NCI-H2227 (cell line): ENCODE measurements at regions not wholly inside any gene's neighbourhood (a gene's known extent, or its start where the extent isn't known, plus 50 kb on each side); places are given as distances from the start of the nearest gene placed in this dataset.
"Not testable (repeated sequence)": the region's sequence is repeated elsewhere in the genome, so short reads cannot be mapped to it uniquely, and the experiment has no call there.

Experiments used
- DNase-seq: peaks from one replicate; lab custom pipeline; 2025; ENCODE audit not compliant: unreplicated experiment; lab: John Stamatoyannopoulos, UW

DNA sequence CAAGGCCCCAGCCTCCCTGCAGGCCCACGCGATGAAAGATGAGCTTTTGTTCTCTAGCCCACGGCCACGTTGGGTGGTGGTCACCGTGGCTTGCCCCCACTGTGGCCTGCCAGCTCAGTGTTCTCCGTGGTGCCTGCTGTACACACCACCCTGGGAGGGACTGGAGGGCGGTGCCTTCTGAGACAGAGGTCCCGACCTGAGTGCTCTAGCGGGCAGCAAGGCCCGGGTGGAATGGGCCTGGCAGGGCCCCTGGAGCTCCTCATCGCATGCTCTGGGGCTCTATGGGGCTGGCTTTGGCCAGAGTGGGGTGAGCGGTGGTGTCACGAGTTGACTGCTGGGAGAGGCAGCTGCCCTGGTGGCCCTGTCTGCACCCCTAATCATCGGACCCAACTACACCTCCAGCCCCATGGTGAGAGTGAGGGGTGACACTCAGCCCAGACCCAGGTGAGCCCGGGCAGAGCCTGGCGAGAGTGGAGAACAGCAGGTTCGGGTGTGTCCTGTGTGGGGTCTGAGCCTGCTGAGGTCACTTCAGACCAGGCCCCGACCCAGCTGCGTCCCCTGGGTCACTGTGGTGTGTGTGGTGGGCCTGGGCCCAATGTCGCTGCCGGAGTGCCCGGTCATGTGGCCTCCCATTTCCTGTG lies 541.9 kb downstream of the TBC1D22A start:
- DNase-seq, result no peak

DNA sequence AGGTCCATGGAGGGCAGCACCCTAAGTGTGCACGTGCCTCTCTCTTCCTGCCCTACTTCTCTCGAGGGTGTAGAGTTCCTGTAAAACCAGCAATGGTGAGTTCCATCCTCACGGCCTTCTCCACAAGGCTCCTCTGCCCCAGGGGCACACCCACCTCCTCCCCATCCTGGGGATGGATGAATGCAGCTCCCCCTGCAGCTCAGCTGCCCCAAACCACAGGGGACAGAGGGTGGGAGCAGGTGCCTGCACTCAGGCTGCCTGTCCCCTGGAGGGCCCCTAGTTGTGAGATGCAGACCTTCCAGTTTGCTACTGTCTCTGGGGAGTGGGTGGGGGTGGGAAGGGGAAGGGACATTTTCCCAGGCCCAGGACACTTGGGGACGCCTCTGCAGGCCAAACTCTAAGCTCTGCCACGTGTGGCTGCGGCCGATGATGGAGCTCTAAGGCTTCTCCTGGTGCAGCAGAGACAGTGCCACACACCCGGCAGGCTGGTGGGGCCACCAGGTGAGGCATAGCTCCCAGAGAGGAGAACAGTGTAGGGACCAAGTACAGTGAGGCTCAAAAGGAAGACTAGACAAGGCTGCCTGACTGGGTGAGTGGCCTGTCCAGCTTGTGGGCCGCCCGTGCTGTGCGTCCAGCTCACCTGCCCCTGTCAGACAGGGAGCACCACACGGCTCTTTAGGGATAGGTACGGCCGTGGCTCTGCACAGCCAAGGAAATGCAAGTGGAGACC lies 540.9 kb downstream of the TBC1D22A start:
- no peak for DNase-seq

DNA sequence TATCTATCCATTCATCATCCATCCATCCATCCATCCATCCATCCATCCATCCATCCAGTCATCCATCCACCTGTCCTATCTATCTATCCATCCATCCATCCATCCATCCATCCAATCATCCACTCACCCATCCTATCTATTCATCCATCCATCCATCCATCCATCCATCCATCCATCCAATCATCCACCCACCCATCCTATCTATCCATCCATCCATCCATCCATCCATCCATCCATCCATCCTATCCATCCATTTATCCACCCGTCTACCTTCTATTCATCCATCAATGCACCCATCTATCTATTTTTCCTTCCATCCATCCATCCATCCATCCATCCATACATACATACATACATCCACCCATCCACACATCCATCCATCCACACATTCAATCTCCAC lies 540.1 kb downstream of the TBC1D22A start:
- DNase-seq, result not testable (repeated sequence)

DNA sequence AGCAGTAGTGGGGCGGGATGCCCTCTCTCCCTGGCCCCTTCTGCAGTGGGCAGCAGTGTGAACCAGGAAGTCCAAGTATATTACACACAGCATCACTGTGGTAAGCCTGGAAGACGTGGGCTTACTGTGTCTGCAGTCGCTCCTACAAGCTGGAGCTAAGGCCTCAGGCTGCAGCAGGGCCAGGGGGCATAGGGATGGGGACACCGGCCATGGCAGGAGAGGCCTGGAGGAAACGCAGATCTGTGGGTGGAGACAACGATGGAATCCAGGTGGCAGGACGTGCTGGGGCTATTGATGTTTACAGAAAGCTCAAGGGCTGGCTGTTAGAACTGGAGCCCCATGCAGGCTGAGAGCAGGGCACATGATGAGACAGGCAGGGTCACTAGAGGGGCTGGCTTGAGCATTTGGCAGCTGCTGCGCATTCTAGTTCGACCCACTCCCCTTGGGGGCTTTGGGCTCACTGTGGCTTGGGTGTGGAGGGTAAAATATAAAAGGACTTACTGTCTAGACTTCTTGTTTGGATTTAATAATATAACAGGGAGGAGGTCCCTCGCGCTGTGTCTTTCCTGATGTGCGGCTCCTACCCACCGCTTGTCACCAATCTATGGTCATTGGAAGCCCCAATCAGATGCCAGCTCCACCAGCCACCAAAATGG lies 539.5 kb downstream of the TBC1D22A start:
- DNase-seq, result no peak

DNA sequence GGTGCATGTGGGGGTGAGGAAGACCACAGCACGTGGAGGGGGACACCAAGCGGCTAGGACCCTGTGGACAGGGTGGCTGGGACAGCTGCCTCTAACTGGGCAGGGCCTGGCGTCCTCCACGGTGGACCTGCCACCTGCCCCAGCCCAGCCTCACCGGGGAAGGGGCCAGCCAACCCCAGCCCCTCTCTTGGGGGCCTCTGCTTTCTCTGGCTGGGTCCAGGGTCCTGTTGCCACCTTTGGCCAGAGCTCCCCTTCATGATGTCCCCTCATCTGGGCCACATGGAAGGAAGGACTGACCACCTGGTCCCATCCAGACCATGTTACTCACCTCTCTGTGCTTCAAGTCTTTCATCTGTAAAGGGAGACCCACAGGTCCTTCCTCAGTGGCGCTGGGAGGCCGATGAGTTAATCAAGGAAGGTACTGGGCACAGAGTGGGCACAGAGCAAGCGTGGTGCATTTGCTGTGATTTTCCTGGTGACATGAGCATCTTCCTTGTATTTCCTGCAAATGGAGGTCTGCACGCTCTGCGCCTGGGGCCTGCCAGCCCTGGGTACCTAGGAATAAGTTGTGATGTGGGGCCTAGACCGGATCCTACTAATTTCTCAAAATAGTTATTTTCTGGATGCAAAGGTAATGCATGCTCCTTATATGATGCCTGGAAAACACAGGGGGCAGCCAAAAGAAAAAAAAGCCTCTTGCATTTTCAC lies 538.4 kb downstream of the TBC1D22A start:
- no peak for DNase-seq

DNA sequence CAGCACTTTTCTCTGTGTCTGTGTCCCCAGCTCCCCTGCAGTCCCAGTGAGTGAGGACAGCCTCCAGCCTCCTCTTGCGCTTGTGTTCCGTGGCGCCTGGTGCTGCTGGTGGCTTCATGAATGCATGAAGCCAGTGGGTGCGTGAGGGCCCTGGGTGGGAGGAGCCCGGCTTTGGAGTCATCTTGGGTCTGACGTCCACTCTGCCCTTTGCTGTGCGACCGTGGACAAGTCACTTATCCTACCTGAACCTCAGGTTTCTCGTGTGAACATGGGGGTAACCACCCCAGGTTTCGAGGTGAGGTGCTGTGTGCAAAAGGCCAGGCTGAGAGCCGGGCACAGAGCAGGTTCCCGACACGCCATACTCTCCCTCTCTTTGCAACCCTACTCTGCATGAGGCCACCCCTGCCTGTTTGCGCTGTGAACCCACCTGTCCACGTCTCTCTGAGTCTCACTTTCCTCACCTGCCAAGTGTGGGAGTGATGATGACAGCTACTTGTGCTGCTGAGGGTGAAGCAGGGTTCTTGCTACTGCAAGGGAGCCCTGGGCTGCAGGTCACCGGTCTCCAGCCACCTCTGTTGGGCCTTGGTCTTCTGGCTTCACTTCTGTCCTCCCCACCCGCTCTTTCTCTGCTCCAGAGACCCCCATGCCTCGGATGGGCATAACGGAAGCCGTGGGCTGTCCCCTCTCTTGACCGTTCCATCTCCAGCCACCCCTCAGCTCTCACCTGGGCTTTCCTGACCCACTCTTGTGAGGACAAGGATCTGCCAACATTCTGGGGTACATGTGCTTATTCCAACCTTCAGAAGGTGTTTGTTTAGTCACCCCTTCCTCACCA lies 537.6 kb downstream of the TBC1D22A start:
- no peak for DNase-seq

DNA sequence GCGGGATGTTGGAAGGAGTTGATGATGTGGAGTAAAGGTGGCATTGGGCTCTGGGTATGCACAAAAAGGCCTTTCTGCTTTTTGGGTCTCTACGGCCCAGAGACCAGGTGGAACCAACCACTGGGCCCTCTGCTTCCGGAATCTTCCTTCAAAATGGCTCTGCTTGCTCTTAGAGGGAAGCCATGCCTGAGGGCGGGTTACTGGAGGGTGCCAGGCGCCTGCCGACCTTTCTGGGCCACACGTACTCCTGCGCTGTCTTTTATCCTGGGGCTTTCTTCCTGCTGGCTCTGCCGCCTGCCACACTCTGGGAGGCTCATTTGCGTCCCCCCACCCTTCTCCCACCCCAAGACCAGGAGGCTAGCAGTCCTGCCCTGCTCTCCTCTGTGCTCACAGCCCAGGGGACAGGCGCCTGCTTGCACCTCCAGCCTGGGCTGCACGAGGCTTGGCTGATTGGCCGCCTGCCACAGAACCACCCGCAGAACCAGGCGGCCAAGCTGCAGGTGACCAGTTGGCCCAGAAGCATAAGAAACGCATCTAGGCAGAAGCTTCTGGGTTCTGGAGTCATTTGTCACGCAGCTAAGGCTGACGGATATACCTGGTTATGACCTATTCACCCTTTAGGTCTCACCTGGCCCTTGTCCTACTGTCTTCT lies 536.9 kb downstream of the TBC1D22A start:
- DNase-seq, result no peak

DNA sequence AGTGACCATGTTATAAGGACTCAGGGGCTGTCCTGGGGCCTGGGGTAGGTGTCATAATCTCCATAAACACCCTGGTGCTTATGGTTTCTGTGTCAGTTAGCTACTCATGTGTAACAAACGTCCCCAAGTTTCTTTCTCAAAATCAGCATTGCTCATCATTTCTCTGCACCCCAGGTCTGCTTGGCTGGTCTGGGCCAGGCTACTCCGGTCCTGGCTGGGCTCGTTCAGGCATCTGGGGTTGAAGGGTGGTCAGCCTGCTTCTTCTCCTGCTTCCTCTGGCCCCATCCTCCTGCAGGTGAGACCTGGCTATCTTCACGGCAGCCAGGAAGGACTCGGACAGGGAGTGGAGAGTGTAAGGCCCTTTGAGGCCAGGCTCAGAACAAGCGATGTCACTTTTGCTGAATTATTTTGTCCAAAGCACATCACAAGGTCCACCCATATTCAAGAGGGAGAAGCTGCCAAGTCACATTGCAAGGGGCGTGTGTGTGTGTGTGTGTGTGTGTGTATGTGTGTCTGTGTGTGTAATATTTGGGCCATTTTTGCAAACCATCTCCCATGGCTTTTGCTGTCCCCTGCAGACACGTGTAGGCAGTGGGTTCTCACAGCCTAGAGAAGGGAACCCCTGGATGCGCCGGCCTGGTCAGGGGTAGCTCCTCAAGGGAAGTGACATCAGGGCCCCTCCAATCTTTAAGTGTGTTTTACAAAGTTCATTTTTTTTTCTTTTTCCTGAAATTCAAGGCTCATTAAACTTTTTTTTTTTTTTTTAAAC lies 535.8 kb downstream of the TBC1D22A start:
- no peak for DNase-seq

DNA sequence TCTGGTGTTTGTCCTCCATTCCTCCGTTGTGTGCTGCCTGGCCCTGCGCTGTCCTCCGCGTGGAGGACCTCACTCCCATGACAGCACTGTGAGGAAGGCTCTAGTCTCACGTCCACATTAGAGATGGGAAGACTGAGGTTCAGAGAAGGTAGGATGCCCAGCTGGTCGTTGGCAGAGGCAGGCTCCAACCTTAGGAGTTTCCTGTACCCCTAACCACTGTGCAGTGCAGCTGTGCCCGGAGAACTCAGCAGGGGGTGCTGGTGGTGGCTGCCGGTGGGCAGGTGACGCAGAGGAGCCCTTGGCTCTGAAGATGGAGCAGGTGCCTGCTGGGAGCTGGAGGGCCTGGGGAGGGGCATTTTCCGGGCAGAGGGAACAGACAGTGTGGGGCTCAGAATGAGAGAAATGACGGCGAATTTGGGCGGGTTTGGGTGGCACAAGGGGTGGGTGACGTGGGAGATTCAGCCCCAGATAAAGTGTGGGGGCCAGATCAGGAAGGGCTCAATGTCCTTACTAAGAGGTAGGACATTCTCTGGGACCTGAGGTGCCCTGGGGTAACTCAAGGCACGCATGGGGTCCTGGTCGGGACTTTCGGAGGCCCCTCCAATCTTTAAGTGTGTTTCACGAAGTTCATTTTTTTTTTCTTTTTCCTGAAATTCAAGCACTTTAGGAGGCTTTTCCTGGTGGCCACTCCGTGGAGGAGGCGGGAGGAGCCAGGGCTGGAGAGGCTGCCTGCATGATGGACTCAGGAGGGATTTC lies 535.0 kb downstream of the TBC1D22A start:
- no peak for DNase-seq

DNA sequence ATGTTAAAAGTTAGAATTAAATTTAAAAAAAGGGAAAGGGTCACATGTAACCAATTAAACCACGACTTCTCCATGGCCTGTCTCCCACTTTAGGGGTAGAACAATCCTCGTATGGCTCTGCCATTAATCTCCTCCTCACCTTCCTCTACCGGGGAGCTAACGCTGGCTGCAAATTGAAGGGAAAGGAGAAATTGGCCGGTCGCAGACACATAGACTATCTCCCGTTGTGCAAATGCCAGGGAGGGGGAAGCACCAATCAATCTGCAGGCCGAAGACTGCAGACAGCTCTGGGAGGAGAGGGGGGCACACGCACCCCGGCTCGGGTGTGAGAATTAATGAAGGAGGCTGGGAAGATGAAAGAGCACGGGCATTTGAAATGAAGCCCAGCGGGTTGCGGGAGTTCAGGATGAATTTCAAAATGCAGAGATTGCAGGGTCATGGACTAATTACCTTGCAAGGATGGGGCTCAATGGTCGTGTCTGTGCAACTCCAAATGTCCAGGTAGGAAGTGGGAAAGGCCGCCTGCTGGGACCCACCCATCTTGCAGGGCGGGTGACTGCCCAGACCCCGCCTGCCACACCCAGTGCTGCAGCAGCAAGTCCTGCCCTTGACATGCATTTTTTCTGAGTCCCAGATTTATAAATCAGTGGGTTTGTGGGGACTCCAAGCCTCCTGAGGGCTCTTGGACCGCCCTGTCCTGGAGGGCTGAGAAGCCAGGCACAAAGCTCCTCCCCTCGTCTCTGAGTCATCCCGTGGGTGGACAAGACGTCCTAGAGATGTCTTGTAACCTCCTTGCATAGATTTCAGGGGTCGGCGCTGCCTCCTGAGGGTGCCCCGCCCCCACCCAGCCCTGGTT lies 534.2 kb downstream of the TBC1D22A start:
- no peak for DNase-seq

DNA sequence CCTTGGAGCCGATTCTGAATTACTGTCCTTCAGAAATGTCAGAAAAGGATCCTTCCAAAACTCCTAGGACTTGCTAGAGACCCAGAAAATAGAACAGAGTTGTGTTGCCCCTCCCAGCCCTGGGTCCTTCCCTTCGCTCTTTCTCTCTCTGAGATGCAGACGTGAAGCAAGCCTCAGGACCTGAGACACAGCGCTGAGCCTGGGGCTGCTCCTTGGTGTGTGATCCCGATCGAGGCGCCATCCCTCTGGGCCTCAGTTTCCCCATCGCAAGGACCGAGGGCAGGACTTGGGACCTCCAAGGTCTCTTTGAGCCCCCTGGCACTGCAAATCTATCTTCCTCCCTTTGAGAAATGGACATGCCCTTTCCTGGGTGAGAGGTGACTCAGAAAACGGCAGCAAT lies 533.5 kb downstream of the TBC1D22A start:
- DNase-seq, result no peak

DNA sequence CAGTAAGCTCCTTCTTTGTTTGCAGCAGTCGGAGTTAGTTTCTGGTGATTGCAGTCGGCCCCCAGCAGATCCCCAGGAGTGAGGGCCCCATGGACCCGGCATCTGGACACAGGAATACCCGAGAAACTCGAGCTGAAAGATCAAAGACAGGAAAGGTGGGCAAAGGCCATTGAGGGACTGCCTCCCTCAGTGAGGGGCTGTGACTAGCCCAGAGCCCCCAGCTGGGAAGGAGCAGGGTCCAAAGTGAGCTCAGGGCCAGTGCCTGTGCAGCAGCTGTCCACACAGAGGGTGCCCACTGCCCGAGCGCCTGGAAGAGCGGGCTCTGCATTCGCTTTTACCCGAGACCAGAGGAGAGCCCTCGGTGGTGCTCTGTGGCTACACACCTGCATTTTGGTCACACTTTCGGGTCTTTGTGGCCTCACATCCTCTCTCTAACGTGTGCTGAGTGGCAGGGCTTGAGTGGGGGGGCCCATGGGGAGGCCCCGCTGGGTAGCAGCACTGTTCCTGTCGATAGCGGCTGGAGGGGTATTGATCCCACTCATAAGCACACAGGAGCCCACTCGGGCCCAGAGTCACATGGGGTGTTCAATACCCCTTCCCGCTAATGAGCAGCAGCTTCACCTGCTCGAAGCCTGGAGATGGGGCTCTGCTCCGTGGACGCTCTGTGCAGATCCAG lies 532.9 kb downstream of the TBC1D22A start:
- no peak for DNase-seq

DNA sequence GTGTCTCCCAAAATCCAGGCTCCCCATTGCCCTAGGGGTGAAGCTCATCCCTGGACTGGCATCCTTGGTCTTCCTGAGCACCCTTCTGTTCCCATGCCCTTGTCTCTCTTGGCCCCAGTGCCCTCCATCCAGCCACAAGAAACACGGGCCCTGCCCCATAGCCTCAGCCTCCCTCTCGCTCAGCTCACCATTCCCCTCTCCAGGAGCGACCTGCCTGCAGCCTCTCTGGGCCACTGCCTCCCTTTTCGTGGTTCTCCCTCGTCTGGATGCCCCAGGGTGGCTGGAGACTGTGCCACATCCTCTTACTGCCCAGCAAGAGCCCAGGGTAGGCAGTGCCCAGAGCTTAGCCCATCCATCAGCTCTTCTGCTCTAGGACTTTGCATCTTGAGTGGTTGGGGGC lies 532.1 kb downstream of the TBC1D22A start:
- DNase-seq, result no peak

DNA sequence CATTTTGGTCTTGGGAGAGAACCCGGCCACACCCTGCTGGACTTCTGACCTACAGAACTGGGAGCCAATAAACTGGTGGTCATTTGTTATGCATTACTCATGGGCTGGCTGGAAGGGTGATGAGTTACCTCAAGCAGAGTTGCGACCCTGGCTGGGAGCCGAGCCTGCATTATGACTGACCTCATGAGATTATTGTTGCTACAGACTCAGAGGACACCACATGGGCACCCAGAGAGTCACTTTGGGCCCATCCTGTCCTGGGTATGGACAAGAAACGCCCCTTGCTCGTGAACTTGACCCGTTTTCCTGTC lies 531.7 kb downstream of the TBC1D22A start:
- DNase-seq, result no peak

DNA sequence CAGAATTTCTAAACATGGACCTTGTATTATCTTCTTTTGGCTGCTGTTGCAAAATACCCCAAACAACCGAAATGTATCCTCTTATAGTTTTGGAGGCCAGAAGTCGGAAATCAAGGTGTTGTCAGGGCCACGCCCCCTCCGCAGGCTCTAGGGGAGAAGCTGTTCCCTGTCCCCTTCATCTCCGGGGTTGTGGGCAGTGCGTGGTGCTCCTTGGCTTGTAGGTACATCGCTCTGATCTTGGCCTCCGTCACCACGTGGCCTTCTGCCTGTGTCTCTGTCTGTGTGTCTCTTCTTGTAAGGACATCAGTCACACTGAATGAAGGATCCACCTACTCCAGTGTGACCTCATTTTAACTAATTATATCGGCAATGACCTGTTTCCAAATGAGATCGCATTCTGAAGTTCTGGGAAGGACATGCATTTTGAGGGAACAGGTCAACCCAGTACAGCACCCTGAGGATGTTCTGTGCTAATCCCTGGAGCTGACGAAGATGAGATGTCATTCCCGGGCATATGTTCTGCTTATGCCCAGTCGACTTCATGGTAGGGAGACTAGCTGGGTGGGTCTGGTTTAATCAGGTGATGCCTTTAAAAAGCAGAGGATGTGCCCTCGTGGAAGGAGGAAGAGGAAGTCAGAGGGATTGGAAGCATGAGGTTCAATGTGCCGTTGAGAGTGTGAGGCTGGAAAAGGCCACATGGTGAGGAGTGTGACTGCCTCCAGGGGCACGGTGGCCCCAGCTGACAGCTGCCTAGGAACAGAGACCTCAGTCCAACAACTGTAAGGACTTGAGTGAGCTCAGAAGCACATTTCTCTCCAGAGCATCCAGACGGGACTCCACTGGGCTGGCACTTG lies 531.1 kb downstream of the TBC1D22A start:
- DNase-seq, result no peak

DNA sequence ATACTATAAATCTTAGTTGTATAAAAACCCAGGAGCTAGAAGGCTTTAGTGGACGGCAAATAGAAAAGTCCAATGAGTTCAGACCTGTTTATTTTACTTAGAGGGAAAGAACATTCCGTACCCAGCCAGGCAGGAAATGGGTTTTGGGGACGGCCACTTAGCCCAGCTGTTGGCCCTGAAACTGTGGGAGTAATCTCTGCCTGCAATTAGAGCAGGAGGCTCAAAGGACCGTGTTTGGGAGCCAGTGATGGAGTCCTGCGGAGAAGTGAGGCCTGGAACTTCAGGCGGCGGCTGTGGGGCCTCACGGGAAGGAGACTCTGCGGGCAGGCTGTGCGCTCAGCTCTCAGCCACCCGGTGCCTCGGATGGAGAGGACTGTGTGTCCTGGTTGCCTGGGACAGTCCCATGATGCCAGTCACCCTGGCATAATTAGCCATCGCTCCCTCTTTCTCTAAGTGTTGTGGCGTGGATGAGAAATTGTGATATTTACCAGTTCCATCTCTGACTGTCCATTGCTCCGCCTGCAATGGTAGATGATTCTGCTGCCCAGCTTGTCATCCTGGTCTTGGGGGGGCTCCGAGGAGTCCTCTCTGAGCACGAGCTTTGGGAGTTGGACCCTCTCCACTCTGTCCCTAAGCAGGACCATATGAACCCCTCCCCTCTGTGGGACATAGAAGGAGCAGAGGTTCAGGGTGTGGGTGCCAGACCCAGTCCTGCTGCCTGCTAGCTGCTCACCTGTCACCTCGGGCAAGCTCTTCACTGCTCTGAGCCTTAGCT lies 530.3 kb downstream of the TBC1D22A start:
- DNase-seq, result no peak
